ENCODE measurements at regions not wholly inside any gene's neighbourhood (a gene's known extent, or its start where the extent isn't known, plus 50 kb on each side); places are given as distances from the start of the nearest gene placed in this dataset.

- no peak overlapping the region for H2AFZ ChIP-seq (ENCODE audit: insufficient read depth, low read depth, low read length, poor library complexity, severe bottlenecking)
- no peaks in the 10 kb centered on the region for H3K4me1 Mint-ChIP-seq
- H3K27ac ChIP-seq (ENCODE audit: low read depth in 1 of 2, low read length in 2 of 2) = no peak overlapping the region
- H3K4me1 ChIP-seq (ENCODE audit: control insufficient read depth in 1 of 2, insufficient read depth in 2 of 2, low read length in 2 of 2) = no peaks in the 10 kb centered on the region
- H3K27me3 ChIP-seq (ENCODE audit: control insufficient read depth in 2 of 2, insufficient read depth in 2 of 2, low read length in 2 of 2) = no peaks in the 10 kb centered on the region
- peaks cover 0 to 3% (median 0%) of the 10 kb centered on the region in 7 donors for H3K9me3 Mint-ChIP-seq
- no peak overlapping the region for H3K27ac Mint-ChIP-seq
- no peak for DNase-seq
- H3K4me3 Mint-ChIP-seq = no peak overlapping the region
- no peak overlapping the region for H3K9ac ChIP-seq (ENCODE audit: insufficient read depth, low read length, poor library complexity, severe bottlenecking)
- no peaks in the 10 kb centered on the region for H3K36me3 Mint-ChIP-seq
- no peaks in the 10 kb centered on the region for H3K79me2 ChIP-seq (ENCODE audit: insufficient read depth, low read length)
- H3K4me2 ChIP-seq (replicated peaks; ENCODE audit: extremely low read depth, low read length, poor library complexity, severe bottlenecking) = no peak overlapping the region
- intact Hi-C loops (cut with micrococcal nuclease) = no loop called here
- TF ChIP-seq CTCF (IDR thresholded peaks at IDR 0.05) = no peak
- no peaks in the 10 kb centered on the region for H3K9me3 ChIP-seq (replicated peaks in 1 of 2; ENCODE audit: control insufficient read depth in 1 of 2, insufficient read depth in 1 of 2, low read length in 2 of 2)
- H4K20me1 ChIP-seq (ENCODE audit: insufficient read depth, low read length) = no peaks in the 10 kb centered on the region
- H3K4me3 ChIP-seq (replicated peaks in 1 of 3; ENCODE audit: low read depth in 2 of 3, low read length in 3 of 3) = no peak overlapping the region
- no CpG with 5 or more reads among the region's 1 CpG for WGBS (ENCODE audit: insufficient coverage)
- H3K36me3 ChIP-seq (replicated peaks in 1 of 2; ENCODE audit: control insufficient read depth in 1 of 2, insufficient read depth in 2 of 2, low read length in 2 of 2) = no peaks in the 10 kb centered on the region
- H3K27me3 Mint-ChIP-seq (ENCODE audit: low read depth in 3 of 3) = peaks cover 0 to 1% (median 0%) of the 10 kb centered on the region in 3 donors
Observed at GRCh38 chr13:32951580-32951979, 64.6 kb upstream of the KL start.

GRCh38 chr13:32955881-32956594 lies 60.2 kb upstream of the KL start:
- no peaks in the 10 kb centered on the region for H3K79me2 ChIP-seq (ENCODE audit: insufficient read depth, low read length)
- H3K36me3 Mint-ChIP-seq = no peaks in the 10 kb centered on the region
- no peak overlapping the region for H3K4me2 ChIP-seq (replicated peaks; ENCODE audit: extremely low read depth, low read length, poor library complexity, severe bottlenecking)
- no peaks in the 10 kb centered on the region for H3K9me3 ChIP-seq (replicated peaks in 1 of 2; ENCODE audit: control insufficient read depth in 1 of 2, insufficient read depth in 1 of 2, low read length in 2 of 2)
- no peak overlapping the region for H3K27ac Mint-ChIP-seq
- no peaks in the 10 kb centered on the region for H3K27me3 ChIP-seq (ENCODE audit: control insufficient read depth in 2 of 2, insufficient read depth in 2 of 2, low read length in 2 of 2)
- intact Hi-C loops (cut with micrococcal nuclease) = no loop called here
- no peak overlapping the region for H3K4me3 Mint-ChIP-seq
- H3K27ac ChIP-seq (ENCODE audit: low read depth in 1 of 2, low read length in 2 of 2) = no peak overlapping the region
- peaks cover 0 to 2% (median 1%) of the 10 kb centered on the region in 3 donors for H3K27me3 Mint-ChIP-seq (ENCODE audit: low read depth in 3 of 3)
- 80% methylated on average over 4 of the region's 5 CpGs for WGBS (ENCODE audit: insufficient coverage)
- no peak overlapping the region for H3K9ac ChIP-seq (ENCODE audit: insufficient read depth, low read length, poor library complexity, severe bottlenecking)
- H3K9me3 Mint-ChIP-seq = peaks cover 0 to 6% (median 2%) of the 10 kb centered on the region in 7 donors
- no peaks in the 10 kb centered on the region for H3K36me3 ChIP-seq (replicated peaks in 1 of 2; ENCODE audit: control insufficient read depth in 1 of 2, insufficient read depth in 2 of 2, low read length in 2 of 2)
- no peak overlapping the region for H3K4me3 ChIP-seq (replicated peaks in 1 of 3; ENCODE audit: low read depth in 2 of 3, low read length in 3 of 3)
- H3K4me1 ChIP-seq (ENCODE audit: control insufficient read depth in 1 of 2, insufficient read depth in 2 of 2, low read length in 2 of 2) = no peaks in the 10 kb centered on the region
- no peaks in the 10 kb centered on the region for H3K4me1 Mint-ChIP-seq
- no peaks in the 10 kb centered on the region for H4K20me1 ChIP-seq (ENCODE audit: insufficient read depth, low read length)
- H2AFZ ChIP-seq (ENCODE audit: insufficient read depth, low read depth, low read length, poor library complexity, severe bottlenecking) = no peak overlapping the region
- no peak for DNase-seq
- TF ChIP-seq CTCF (IDR thresholded peaks at IDR 0.05) = no peak

Measured in CD14-positive monocyte (primary cell).